ENCODE measurements at regions not wholly inside any gene's neighbourhood (a gene's known extent, or its start where the extent isn't known, plus 50 kb on each side); places are given as distances from the start of the nearest gene placed in this dataset.

GRCh38 chr11:95548416-95548815 is 241.2 kb downstream of the FAM76B start:
- no peak for DNase-seq
- Histone ChIP-seq H4K20me1 (ENCODE audit: insufficient read depth, low read length) (no peaks in the 10 kb centered on the region), H3K9me1 (ENCODE audit: insufficient read depth, low read length) (no peaks in the 10 kb centered on the region), H3K27me3 (ENCODE audit: control insufficient read depth, insufficient read depth, low read length) (peaks cover 11% of the 10 kb centered on the region; the same call in 1 of the 2 replicates), H2BK120ac (ENCODE audit: low read depth, low read length) (no peak overlapping the region), H2BK15ac (ENCODE audit: low read depth, low read length) (no peak overlapping the region), H2AK9ac (replicated peaks; ENCODE audit: low read depth, low read length, poor library complexity) (no peak overlapping the region), H3K79me1 (ENCODE audit: low read depth in 1 of 2, low read length in 2 of 2) (no peaks in the 10 kb centered on the region), H3K56ac (ENCODE audit: extremely low read depth, insufficient read depth, low read length) (no peak overlapping the region), H2AFZ (replicated peaks; ENCODE audit: low read length, poor library complexity) (no peak overlapping the region), H3K27ac (ENCODE audit: insufficient read depth, low read length) (no peak overlapping the region), H4K5ac (ENCODE audit: low read depth, low read length) (no peak overlapping the region), H3K4me3 (ENCODE audit: insufficient read depth, low read depth, low read length) (no peak overlapping the region), H4K8ac (ENCODE audit: low read depth in 2 of 2, low read length in 2 of 2) (no peak overlapping the region), H3K9ac (ENCODE audit: low read depth, low read length) (no peak overlapping the region), H3K23ac (ENCODE audit: low read depth, low read length) (no peak overlapping the region), H3K14ac (replicated peaks; ENCODE audit: low read depth, low read length) (no peak overlapping the region), H3K4me1 (ENCODE audit: control insufficient read depth, insufficient read depth, low read length) (0 out of 2 replicates have a peak, but pooled peaks cover 2% of the 10 kb centered on the region), H3K4me2 (ENCODE audit: low read depth, low read length) (no peak overlapping the region), H3K9me3 (ENCODE audit: control insufficient read depth, insufficient read depth, low read length) (no peaks in the 10 kb centered on the region), H3K18ac (ENCODE audit: low read depth, low read length) (no peak overlapping the region), H2BK20ac (ENCODE audit: low read depth, low read length) (no peak overlapping the region), H2BK5ac (ENCODE audit: low read depth, low read length, poor library complexity, severe bottlenecking) (no peak overlapping the region), H4K91ac (ENCODE audit: insufficient read depth, low read depth, low read length) (no peak overlapping the region), H2AK5ac (ENCODE audit: low read depth, low read length) (no peak overlapping the region), H3K4ac (ENCODE audit: low read depth, low read length) (no peak overlapping the region), H3K36me3 (ENCODE audit: control insufficient read depth, insufficient read depth, low read length) (no peaks in the 10 kb centered on the region)
- in situ Hi-C loops (cut with MboI; ENCODE audit: low sequenced_read_pairs) (no loop called here), intact Hi-C loops (cut with micrococcal nuclease) (no loop called here), dilution Hi-C loops (cut with HindIII; ENCODE audit: low sequenced_read_pairs, unreplicated experiment) (no loop called here)
- no TSS peak for BruUV-seq (replicated peaks)
- ChIA-PET POLR2A (ENCODE audit: unreplicated experiment) (no interaction called here), CTCF (no interaction called here)
- ATAC-seq (ENCODE audit: low read depth) = no peak
- TF ChIP-seq USF2 (IDR thresholded peaks at IDR 0.05; ENCODE audit: low read depth, low read length) (no peak), RFX5 (IDR thresholded peaks at IDR 0.05; ENCODE audit: low read depth, low read length) (no peak), NFE2L2 (IDR thresholded peaks at IDR 0.05; ENCODE audit: low read depth, low read length) (no peak), BHLHE40 (IDR thresholded peaks at IDR 0.05; ENCODE audit: low read depth, low read length) (no peak), FOS (IDR thresholded peaks at IDR 0.05; ENCODE audit: low read depth, low read length) (no peak), MAFK (IDR thresholded peaks at IDR 0.05; ENCODE audit: low read depth, low read length) (no peak), SMC3 (IDR thresholded peaks at IDR 0.05; ENCODE audit: low read depth, low read length) (no peak), RAD21 (IDR thresholded peaks at IDR 0.05; ENCODE audit: low read length) (no peak), CEBPB (IDR thresholded peaks at IDR 0.05; ENCODE audit: low read depth, low read length) (no peak), MAZ (IDR thresholded peaks at IDR 0.05; ENCODE audit: borderline replicate concordance, low read depth, low read length) (no peak), CHD1 (IDR thresholded peaks at IDR 0.05; ENCODE audit: low read depth, low read length) (no peak), RCOR1 (IDR thresholded peaks at IDR 0.05; ENCODE audit: insufficient replicate concordance, low read length) (no peak), POLR2A (IDR thresholded peaks at IDR 0.05; ENCODE audit: low read depth, low read length) (no peak), MXI1 (IDR thresholded peaks at IDR 0.05; ENCODE audit: borderline replicate concordance, low read depth, low read length) (no peak)
- TF ChIP-seq, protein P1, sequence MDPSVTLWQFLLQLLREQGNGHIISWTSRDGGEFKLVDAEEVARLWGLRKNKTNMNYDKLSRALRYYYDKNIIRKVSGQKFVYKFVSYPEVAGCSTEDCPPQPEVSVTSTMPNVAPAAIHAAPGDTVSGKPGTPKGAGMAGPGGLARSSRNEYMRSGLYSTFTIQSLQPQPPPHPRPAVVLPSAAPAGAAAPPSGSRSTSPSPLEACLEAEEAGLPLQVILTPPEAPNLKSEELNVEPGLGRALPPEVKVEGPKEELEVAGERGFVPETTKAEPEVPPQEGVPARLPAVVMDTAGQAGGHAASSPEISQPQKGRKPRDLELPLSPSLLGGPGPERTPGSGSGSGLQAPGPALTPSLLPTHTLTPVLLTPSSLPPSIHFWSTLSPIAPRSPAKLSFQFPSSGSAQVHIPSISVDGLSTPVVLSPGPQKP (IDR thresholded peaks at IDR 0.05; ENCODE audit: borderline replicate concordance, low read depth, low read length) = no peak
- TF ChIP-seq, protein P2, sequence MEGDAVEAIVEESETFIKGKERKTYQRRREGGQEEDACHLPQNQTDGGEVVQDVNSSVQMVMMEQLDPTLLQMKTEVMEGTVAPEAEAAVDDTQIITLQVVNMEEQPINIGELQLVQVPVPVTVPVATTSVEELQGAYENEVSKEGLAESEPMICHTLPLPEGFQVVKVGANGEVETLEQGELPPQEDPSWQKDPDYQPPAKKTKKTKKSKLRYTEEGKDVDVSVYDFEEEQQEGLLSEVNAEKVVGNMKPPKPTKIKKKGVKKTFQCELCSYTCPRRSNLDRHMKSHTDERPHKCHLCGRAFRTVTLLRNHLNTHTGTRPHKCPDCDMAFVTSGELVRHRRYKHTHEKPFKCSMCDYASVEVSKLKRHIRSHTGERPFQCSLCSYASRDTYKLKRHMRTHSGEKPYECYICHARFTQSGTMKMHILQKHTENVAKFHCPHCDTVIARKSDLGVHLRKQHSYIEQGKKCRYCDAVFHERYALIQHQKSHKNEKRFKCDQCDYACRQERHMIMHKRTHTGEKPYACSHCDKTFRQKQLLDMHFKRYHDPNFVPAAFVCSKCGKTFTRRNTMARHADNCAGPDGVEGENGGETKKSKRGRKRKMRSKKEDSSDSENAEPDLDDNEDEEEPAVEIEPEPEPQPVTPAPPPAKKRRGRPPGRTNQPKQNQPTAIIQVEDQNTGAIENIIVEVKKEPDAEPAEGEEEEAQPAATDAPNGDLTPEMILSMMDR (conservative IDR thresholded peaks at IDR 0.05; ENCODE audit: low read depth, low read length) = no peak

Data from IMR-90 (cell line).